ENCODE measurements at regions not wholly inside any gene's neighbourhood (a gene's known extent, or its start where the extent isn't known, plus 50 kb on each side); places are given as distances from the start of the nearest gene placed in this dataset.
"Not testable (repeated sequence)": the region's sequence is repeated elsewhere in the genome, so short reads cannot be mapped to it uniquely, and the experiment has no call there.

DNA sequence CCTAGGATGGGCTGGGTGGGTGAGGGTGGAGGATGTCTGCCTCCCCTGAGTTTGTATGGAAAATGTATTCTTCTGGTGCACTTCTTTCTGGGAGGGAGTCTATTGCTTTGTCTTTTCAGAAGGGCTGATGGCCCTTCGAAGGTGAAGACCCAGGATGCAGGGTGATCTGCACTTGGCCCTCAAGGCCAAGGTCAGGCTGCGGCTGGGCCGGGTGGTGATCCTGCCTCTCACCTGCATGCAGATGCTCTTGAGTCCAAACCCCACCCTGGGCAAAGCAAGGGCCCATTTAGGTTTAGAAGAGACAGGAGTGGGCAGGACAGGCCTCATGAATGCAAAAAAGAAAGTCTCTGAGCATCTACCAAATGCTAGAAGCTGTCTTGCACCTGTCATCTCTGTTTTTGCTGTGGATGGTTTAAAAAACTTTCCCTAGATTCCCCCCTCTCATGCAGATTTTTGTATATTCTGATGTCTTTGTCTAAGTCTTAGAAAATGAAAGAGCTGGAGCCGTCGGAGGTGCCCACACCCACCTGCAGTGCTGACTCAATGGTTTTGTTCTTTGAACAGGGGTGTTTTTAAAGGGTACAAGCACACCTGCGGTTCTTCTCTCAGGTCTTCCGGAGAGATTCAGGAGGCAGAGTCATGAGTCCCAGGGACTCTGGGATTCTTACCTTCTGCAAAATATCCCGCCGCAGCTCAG lies 186.4 kb downstream of the ADRA2C start:
- not testable (repeated sequence) for TF ChIP-seq POLR2A (IDR thresholded peaks at IDR 0.05)
- TF ChIP-seq, protein P1, sequence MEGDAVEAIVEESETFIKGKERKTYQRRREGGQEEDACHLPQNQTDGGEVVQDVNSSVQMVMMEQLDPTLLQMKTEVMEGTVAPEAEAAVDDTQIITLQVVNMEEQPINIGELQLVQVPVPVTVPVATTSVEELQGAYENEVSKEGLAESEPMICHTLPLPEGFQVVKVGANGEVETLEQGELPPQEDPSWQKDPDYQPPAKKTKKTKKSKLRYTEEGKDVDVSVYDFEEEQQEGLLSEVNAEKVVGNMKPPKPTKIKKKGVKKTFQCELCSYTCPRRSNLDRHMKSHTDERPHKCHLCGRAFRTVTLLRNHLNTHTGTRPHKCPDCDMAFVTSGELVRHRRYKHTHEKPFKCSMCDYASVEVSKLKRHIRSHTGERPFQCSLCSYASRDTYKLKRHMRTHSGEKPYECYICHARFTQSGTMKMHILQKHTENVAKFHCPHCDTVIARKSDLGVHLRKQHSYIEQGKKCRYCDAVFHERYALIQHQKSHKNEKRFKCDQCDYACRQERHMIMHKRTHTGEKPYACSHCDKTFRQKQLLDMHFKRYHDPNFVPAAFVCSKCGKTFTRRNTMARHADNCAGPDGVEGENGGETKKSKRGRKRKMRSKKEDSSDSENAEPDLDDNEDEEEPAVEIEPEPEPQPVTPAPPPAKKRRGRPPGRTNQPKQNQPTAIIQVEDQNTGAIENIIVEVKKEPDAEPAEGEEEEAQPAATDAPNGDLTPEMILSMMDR (IDR thresholded peaks at IDR 0.05), result not testable (repeated sequence)
